ENCODE measurements at regions not wholly inside any gene's neighbourhood (a gene's known extent, or its start where the extent isn't known, plus 50 kb on each side); places are given as distances from the start of the nearest gene placed in this dataset.
"Not testable (repeated sequence)": the region's sequence is repeated elsewhere in the genome, so short reads cannot be mapped to it uniquely, and the experiment has no call there.

DNA sequence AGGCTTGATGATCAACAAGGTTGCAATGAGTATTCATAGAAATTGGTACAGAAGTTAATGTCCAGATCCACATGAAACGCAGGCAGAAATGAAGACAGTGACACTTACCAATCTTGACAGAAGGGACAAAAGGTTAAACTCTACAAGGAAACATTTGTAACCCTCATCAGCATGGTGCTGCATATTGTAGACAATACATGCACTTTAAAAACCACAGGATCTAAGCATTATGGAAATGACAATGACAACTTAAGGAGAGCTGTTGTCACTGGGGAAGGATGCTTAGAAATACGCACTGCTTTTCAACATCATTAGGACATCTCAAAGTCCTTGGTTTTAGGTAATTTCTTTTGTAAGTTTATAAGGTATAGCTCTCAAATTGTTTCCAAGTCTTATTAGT lies 130.6 kb downstream of the ATP23 start:
- DNase-seq, result no peak

DNA sequence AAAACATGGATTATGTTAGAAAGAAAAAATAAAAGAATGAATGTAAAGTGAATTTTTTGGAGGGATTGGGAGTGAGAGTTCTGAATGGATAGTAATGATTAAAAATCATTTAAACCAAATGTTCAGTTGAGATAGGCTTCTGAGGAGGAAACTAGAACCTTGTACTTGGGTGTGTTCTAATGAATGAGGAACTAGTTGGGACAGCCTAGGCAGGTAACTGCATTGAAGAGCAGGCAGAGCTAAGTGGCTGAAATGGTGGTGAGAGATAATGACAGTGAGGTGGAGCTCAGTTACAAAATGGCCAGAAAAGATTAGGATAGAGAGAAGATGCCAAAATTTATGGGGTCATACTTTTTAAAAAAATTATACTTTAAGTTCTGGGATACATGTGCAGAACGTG lies 132.9 kb downstream of the ATP23 start:
- no peak for DNase-seq

DNA sequence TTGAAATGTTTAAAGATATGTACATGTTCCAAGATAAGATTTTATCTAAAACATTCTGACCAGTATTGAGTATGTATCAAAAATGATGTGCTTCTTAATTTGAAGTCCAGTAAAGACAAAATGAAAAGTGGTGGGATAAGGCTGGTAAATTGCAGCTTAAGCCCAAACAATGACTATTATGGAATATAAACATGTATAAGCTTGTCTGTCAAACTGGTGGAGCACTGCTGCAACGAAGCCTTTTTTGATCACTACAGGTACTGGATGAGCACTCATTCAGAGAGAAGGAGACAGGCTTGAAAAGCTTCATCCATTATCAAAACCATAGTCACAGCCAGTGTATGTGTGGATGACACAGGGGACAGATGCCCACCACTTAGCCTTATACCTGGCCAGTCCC lies 138.4 kb downstream of the ATP23 start:
- no peak for DNase-seq

DNA sequence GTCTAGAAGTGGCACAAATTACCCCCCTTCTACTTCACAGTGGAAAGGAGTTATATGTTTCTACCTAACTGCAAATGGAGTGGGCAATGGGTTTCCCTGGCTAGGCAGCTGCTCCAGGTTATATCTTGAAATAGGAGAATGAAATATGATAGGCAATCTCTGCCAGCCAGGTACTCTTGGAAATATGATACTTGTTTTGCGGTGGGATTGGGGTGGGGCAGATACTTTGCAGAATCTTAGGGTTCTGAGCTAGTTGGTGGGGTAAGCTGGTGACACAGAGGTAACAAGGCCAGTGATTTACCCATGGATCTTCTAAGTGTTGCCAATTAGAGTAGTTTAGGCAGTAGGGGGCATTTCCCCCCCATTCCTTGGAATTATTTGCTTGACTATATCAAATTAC lies 140.1 kb downstream of the ATP23 start:
- DNase-seq, result peak; percentile 51

DNA sequence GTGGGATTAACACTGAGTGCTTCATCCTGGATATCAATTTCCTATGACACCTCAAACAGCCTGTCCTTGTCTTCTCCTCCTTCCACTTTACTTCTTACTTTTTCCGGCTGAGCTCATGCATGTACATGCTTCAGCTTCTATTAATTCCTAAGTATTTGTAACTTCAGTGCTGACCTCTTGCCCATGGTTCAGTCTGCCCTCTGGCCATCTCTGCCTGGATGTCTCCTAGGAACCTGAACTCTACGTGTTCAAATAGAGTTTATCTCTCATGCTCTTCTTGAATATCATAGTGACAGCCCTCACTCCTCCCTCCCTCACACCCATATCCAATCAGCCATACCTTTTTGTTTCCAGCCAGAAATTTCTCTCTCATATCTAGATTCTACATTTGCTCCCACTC lies 141.6 kb downstream of the ATP23 start:
- no peak for DNase-seq

DNA sequence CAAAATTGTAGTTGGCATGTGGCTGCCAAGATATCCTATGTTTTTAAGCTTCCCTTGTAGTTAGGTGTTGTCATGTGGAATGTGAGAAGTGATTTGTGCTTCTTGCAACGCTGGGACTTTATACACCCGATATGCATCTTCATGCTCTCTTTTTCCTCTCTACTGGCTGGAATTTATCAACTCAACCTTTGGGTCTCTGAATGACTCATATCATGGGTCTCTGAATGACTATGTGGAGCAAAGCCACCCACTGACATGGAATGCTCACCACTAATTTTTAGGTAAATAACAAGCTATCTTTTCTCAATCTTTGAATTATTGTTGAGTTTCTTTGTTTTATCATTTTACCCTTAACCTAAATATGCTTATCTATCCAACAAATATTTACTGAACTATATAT lies 144.6 kb downstream of the ATP23 start:
- DNase-seq, result no peak

DNA sequence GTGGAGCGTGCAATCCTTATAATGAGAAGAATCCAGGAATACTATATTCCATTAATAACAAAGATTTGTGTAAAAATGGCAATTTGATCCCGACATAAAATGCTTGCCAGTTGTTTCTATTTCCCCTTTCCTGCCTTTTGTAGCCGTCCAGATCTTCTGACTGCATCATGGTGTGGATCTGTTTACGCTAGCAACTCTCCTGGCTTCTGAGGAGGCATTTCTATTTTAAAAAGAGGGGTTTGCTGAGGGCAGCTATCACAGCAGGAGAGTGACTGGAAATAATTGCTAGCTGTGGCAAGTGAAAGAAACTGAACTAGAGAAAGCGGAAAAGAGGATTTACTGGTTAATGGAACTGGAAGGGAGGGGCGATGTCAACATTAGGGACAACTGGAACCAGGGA lies 145.6 kb downstream of the ATP23 start:
- DNase-seq, result no peak

DNA sequence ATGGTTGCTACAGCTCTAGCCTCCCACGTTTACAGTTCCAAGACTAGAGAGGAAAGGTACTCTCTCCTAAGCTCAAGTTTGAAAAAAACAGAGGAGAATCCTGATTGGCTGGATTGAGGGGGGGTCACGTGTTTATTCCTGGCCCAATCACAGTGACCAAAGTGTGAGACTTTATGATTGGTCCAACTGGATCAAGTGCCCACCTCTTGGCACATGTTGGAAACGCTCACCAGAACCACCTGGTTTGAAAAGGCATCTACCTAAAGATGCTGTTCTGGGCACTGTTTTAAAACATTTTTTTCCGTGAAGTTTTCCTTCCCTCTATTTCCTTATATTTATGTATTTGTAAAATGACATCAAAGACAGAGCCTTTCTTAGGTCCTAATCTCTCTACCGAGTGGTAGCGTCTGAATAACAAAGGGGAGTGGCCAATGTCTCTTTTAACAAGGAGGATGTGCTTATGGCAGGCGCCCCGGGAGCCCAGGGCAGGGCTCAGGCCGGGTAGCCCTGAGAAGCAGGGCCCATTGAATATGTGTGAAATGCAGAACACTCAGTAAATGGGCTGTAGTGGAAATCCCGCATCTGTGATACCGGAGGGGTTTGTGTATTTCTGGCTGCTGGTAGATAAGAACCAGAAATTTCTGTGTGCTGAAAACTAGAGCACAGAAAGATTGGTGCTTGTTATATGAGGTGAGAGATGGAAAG lies 146.2 kb downstream of the ATP23 start:
- no peak for DNase-seq

DNA sequence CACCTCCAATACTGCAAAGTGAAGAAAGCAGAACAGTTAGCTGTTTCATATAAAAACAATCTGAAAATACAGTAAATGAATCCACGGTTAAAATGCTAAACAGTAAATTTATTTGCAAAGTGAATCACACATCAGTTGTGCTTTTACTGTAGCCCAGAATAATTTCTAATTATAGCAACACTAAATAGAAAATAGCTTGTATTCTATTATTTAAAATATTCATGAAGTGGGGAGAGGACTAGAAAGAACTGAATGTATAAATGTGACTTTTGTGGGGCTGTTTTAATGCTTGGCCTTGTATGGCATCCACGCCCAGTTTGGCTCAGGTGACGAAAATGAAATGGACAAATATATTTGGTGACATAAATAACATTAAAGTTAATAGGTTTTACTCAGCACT lies 148.2 kb downstream of the ATP23 start:
- DNase-seq, result no peak

DNA sequence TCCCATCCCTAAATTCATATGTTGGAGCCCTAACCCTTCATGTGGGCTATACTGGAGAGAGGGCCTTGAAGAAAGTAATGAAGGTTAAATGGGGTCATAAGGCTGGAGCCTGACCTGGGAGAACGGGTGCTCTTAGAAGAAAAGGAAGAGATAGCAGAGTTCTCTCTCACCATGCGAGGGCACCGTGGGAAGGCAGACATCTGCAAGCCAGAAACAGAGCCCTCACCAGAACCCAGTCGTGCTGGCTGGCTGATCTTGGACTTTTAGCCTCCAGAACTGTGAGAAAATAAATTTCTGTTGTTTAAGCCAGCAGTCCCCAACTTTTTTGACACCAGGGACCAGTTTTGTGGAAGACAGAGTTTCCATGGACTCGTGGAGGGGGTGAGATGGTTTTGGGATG lies 149.3 kb downstream of the ATP23 start:
- DNase-seq, result no peak

DNA sequence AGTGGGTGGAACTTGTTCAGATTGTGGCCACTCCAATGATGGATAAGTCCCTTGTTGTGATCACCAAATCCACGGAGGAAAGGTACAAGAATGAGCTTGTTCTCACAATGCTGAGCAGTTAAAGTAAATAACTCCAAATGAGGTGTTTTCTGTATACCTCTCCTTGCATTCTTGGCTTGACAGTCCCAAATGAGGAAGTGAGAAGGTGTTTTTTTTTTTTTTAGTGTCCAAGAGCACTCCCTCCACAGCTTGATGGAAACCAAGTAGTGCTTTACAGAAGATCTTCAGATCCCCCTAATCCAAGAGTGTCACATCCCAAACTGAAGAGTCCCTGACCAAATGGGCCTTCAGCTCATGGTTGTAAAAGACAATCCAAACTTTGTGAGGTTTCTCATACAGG lies 153.6 kb downstream of the ATP23 start:
- no peak for DNase-seq

DNA sequence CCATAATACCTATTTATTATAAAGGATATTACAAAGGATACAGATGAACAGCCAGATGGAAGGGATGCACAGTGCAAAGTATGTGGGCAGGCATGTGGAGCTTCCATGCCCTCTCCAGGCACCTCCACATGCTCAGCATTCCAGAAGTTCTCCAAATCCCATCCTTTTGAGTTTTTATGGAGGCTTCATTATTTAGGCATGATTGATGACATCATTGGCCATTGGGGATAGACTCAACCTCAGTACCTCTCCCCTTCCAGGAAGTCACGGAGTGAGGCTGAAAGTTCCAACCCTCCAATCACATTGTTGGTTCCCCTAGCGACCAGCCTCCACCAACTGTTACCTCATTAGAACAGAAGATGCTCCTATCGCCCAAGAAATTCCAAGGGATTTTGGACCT lies 156.4 kb downstream of the ATP23 start:
- no peak for DNase-seq

DNA sequence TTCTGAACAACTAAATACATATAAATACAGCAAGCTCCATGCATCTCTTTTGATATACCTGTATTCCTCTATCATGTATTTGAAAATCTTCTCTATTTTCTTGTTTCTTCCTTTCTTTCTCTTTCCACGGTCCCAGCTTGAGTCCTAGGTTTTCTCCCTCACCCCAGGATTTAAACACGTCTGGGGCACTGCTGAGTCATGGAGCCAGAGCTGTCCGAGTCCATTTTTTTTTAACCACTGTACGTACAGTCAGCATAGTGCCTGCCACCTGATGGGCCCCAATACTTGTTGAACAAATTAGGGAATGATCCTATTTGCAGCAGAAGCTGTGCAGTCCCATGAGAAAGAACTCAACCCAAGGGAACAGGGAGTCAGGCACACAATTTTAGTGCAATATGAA lies 158.1 kb downstream of the ATP23 start:
- DNase-seq, result no peak

DNA sequence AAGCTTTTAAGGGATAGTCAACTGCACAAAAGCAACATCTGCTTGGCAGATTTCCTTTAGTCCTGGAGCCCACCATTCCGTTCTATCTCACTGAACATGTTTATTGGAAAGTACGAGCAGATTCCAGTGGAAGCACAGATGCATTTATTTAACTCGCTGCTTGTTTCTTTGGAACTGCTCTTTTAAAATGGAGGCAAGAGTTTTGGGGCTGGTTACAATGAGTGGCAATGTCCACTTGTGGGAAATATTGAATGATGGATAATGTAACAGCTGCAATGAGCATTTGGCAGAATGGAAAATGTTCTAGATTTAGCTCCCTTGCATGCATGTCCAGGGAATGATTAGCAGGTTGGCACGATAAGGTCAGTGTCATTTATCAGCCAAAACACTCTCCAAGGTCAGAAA lies 163.0 kb downstream of the ATP23 start:
- DNase-seq, result no peak

DNA sequence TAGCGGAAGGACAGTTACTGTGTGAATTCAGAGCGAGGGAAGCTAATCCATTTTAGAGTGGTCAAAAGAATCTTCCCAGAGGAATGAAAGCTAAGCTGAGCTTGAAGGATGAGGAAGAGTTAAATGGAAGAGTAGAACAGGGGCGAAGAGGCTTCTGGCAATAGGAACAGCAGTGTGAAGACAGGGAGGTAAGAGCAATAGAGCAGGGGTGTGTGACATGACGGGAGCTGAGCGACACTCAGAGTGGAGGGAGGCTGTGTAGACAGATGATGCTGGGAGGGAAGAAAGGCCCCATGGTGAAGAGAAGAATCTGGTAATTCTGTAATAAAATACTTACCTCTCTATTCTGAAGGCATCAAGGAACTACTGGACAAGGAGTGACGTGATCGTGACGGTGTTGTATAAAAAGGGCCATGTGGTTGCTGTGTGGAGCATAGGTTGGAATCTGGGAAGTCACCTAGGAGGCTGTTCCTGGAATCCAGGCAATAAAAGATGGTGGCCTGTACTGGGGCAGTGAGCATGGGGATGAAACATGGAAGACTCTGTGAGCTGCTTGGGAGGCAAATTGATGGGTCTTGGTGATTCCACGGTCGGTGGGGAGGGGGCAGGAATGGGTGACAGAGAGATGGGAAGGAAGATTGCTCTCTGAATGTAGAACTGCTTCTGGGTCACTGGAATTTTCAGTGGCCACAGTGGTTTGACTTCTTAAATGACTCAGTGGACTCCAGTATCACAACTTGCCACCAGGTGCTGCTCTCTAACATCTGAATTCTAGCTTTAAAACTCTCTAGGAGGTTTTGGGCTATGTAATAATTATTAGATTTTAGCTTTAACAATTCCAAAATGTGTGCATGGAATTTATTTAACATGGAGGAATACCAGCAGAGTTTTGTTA lies 164.1 kb downstream of the ATP23 start:
- DNase-seq, result no peak

DNA sequence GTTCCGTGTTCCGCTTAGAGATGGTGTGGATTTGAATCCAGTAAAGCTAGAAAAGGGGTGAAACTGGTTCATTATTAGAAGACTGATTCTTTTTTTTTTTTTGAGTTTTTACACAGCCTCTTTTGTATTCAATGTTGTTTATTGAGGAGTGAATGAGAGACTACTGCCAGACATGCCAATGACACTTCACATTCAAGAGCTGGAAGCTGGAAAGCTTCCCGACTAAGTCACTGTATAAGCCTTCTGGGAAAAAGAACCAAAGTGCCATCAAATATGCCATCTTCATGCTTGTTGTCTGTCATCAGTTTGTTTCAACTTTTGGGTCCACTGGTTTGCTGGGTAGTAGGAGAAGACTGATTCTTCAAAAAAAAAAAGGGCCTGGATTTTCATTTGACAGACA lies 164.8 kb downstream of the ATP23 start:
- peak; percentile 57 for DNase-seq

DNA sequence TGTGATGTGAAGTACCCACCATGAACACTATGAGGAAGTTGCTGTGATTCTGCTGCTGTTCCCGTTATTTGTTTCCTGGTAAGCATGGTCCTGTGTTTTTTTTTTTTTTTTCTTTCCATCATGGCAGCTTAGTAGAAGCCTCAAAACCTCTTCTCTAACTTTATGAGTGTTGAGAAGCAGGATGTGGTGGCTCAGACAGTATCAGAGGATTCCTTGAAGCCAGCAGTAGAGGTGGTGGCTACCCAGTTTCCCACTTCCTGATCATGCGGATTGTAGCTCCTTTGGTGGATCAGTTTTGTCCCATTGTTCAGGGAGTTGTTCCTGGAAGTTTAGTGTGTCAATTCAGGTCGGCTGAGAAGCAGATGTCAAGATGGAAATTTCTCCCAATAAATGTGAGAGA lies 175.8 kb downstream of the ATP23 start:
- DNase-seq, result no peak

DNA sequence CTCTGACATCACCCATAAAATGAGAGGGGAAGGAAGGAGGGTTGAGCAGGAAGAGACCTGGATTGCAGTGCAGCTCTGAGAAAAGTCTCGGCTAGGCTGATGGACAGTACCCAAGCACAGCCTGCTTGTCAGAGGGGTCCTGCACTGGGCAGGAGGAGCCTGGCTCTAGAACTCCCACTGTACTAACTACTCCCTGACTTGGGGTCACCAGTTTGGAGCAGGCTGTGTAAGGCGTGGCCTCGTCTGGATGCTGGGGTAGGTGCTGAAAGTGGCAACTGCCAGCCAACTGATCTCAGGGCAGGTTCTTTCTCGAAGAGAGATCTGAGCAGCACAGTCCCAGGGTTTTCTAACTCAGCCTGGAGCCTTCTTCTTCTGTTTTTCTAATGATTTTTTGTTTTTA lies 176.3 kb downstream of the ATP23 start:
- no peak for DNase-seq

DNA sequence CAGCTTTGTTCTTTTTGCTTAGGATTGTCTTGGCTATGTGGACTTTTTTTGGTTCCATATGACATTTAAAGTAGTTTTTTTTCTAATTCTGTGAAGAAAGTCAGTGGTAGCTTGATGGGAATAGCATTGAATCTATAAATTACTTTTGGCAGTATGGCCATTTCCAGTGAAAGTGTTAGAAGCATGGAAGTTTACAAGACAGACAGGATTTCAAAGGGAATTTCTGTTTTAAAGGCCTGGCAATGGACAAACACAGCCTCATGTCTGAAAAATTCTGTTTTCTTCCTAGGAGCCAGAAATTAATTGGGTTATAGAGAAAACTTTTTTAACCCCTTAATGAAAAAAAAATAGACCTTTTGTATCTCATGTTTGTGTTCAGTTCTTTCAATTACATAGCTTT lies 184.4 kb downstream of the ATP23 start:
- not testable (repeated sequence) for DNase-seq

DNA sequence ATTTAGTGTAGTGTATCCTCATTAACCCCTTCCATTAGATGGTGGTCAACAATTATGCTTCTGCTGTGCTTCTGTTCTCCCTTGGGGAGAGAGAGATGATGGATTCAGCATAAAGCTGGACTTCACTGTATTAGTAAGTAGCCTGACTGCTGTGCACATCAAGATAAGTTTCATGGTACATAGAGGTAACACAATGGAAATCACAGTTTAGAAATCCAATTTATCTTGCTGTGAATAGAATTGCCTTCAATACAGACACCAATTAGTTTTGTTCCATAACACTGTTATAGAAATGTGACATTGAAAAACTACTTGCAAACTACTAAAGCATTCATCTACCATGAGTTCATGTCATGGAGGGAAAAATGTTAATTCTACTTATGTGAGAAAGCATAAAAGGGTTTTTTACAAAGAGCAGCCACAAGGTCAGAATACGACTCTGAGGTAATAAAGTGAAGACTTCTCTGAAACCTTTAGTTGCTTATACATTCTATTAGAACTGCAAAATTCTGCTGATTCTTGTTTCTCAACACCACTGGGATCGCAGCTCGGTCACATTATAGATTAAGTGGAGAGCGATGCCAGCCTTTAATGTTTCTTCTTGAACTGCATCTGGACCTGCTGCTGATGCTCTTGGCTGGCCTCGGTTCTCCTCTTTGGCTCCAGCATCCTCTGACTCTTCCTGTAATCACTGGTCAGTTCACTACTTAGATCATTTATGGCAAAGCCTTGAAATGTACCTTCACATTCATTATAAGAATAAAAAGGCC lies 190.8 kb downstream of the ATP23 start:
- DNase-seq, result no peak

DNA sequence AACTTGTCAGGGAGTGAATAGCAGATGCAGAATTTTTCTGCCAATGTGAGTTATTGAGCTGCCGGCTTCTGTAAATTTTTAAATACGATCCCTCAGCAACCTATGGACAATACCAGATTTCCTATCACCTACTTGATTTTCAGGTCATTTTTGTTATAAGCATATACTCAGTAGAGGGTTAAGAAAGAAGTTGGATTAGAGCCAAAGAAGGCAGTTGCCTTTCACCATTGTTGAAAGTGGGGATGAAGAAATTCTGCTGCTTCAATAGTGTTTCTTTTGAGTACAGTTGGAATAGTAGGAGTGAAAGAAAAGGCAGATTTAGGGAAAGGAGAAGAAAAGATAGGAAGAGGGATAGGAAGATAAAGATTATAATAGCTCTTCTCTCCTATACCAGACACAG lies 197.1 kb downstream of the ATP23 start:
- DNase-seq, result no peak

DNA sequence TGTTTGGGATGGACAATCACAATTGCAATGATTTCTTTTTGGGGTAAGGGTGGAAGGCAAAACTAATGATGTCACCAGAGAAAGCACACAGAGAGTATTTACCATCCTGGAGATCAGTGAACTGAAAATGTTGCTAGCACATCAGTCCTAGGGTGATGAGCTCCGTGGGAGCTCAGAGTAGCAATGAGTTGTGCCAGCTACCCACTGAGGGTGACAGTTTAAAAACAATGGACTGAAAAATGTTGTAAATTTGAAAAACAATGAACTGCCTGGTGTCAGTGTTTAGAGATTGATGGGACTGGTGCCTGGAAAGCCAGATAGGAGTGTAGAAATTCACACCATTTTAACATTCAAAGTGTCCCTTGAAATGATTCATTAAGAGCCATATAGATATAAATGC lies 198.5 kb downstream of the ATP23 start:
- DNase-seq, result no peak

DNA sequence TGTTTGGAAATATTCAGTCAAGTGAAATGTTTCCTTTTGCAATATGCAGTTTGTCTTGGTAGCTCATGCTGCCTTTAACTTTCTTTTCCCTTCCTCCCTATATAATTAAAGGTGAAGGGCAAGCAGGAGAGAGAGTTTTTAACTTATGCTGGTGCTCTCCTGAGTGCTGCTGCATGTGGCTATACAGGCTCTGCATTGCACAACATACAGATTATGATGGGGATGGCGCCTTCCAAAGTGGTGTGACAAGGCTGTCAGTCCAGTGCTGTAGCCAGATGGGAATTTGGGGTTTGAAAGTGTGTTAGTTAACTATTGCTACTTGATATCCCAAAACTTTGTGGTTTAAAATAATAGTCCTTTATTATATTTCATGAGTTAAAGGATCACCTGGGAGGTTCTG lies 199.0 kb downstream of the ATP23 start:
- no peak for DNase-seq

DNA sequence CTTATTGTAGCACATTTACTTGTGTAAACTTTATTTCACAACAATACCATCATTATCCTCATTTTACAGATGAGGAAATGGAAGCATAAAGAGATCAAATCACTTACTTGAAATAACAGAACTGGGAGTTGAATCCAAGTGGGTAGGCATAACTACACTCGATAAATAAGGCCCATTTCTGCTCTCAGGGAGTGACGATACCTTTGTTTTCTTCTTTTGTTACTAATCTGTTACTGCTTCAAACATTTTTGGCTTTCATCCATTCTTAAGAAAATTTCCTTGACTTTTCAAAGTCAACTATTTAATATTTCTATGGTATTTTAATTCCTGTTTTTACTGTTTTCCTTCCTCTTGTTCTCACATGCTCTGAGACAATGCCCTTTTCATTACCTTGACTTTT lies 201.6 kb downstream of the ATP23 start:
- no peak for DNase-seq
